ENCODE measurements at regions not wholly inside any gene's neighbourhood (a gene's known extent, or its start where the extent isn't known, plus 50 kb on each side); places are given as distances from the start of the nearest gene placed in this dataset.

- H3K4me3 ChIP-seq: no peak overlapping the region
- no peak for TF ChIP-seq CTCF (IDR thresholded peaks at IDR 0.05)
- H3K27ac ChIP-seq: no peak overlapping the region
- no peak for DNase-seq (ENCODE audit: low spot score)
Observed at GRCh38 chr6:91045161-91045560, 458.3 kb upstream of the MAP3K7 start.

- no peak for DNase-seq (ENCODE audit: low spot score)
- Histone ChIP-seq H3K27ac (no peak overlapping the region), H3K4me3 (no peak overlapping the region)
- no peak for TF ChIP-seq CTCF (IDR thresholded peaks at IDR 0.05)
Observed at GRCh38 chr6:91043751-91044150, 456.9 kb upstream of the MAP3K7 start.

GRCh38 chr6:91042656-91043055 is 455.8 kb upstream of the MAP3K7 start:
- no peak for TF ChIP-seq CTCF (IDR thresholded peaks at IDR 0.05)
- Histone ChIP-seq H3K4me3 (no peak overlapping the region), H3K27ac (no peak overlapping the region)
- no peak for DNase-seq (ENCODE audit: low spot score)

- Histone ChIP-seq H3K27ac (no peak overlapping the region), H3K4me3 (no peak overlapping the region)
- no peak for TF ChIP-seq CTCF (IDR thresholded peaks at IDR 0.05)
- no peak for DNase-seq (ENCODE audit: low spot score)
Observed at GRCh38 chr6:91033964-91034363, 447.1 kb upstream of the MAP3K7 start.

GRCh38 chr6:91031581-91031980 is 444.7 kb upstream of the MAP3K7 start:
- no peak for TF ChIP-seq CTCF (IDR thresholded peaks at IDR 0.05)
- H3K4me3 ChIP-seq: no peak overlapping the region
- no peak overlapping the region for H3K27ac ChIP-seq
- no peak for DNase-seq (ENCODE audit: low spot score)

GRCh38 chr6:91029211-91029610 is 442.3 kb upstream of the MAP3K7 start:
- no peak overlapping the region for H3K4me3 ChIP-seq
- no peak for TF ChIP-seq CTCF (IDR thresholded peaks at IDR 0.05)
- no peak overlapping the region for H3K27ac ChIP-seq
- DNase-seq (ENCODE audit: low spot score): no peak

- DNase-seq (ENCODE audit: low spot score): no peak
- Histone ChIP-seq H3K4me3 (no peak overlapping the region), H3K27ac (no peak overlapping the region)
- no peak for TF ChIP-seq CTCF (IDR thresholded peaks at IDR 0.05)
Observed at GRCh38 chr6:91023529-91023928, 436.7 kb upstream of the MAP3K7 start.
